Umbilical cord (tissue), 1 donor: ENCODE measurements at regions not wholly inside any gene's neighbourhood (a gene's known extent, or its start where the extent isn't known, plus 50 kb on each side); places are given as distances from the start of the nearest gene placed in this dataset.
"Not testable (repeated sequence)": the region's sequence is repeated elsewhere in the genome, so short reads cannot be mapped to it uniquely, and the experiment has no call there.

Source experiments
- DNase-seq: peaks from one replicate; pipeline ENCODE4 v3.0.0-alpha.2; 2015; ENCODE audit warnings: low spot score

- DNase-seq: not testable (repeated sequence)
These were observed 112.2 kb upstream of the CCZ1B start for GRCh38 chr7:6938284-6938683.

DNA sequence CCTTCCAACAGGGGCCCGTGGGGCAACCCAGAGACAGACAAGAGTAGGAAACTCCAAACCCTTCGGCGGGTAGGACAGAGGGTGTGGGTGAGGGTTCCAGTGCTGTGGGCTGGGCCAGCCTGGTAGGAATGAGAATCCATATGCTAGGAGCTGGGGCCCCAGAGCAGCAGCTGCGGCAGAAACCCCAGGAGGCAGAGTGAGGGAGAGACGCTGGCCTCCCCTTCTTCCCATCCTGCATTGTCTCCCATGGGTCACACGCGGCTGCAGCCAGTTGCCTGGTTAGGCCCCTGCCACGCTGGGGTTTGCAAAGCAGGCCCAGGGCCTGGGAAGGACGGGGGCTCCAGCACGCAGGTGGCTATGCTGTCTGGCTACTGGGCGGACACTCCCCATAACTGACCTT is 113.1 kb upstream of the CCZ1B start:
- DNase-seq: not testable (repeated sequence)

DNA sequence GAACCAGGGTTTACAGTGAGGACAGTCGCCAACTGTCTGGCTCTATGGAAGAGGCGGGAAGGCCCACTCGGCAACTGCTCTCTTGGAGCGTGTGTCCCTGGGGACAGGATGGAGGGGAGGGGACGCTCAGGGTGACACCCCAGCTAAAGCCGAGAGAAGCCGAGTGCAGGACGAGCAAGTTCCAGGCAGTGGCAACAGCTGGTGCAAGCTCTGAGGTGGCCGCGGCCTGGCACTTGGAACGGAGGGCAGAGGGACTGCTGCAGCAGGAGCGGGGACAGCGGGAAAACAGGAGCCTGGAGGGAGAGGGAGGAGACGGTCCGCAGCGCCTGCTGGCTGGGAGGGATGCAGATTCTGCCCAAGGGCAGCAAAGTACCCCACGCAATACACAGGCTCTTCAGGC is 113.8 kb upstream of the CCZ1B start:
- DNase-seq: not testable (repeated sequence)

DNA sequence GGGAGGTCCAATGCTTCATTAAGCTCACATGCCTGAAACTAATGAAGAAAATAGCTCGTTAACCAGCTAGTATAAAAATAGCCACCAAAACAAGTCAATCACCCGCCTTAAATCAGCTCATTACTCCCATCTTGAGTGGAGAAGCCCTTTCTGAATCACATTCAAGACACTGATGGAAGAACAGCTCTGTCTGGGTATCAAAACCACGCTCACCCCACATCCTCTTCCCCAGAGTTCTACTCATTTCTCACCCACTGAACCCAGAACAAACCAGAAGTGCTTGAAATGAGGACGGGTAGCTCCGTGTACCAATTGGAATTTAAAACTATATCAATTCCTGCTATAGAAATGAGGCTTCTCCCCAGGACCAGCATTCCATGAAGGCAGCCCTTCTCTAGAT is 120.8 kb upstream of the CCZ1B start:
- DNase-seq: not testable (repeated sequence)

DNA sequence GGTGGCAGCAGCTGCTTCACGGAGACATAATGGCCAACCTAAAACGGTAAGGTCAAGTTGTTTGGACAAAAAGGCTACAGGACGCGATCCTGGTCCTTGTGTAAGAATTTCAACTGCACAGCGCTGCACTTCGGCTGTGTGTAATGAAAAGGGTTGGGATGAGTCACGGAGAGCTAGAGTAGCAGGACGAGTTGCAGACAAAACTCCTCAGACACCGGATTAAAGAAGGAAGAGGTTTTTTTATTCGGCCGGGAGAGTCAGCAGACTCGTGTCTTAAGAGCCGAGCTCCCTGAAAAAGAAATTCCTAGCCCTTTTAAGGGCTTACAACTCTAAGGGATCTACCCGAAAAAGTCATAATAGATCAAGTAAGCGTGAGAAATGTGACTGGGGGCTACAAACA is 124.2 kb upstream of the CCZ1B start:
- DNase-seq: peak; percentile 59

DNA sequence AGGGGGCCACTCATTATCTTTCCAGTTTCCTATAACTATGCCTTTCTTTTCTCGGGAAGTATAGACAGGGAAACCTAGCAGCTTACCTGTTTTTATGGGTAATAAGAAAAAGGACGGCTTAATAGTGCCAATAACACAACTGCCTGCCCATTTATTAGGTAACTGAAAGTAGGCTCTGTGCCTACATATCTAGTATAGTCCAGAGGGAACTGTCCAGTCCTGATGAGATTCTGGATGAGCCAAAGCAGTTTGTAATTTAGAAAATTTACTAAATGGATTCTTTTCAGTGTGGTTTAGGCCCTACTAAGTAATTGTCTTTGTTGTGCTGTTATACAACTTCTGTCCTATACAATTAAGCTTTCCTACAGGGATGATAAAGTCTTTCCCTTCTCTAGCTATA is 125.5 kb upstream of the CCZ1B start:
- DNase-seq: not testable (repeated sequence)

DNA sequence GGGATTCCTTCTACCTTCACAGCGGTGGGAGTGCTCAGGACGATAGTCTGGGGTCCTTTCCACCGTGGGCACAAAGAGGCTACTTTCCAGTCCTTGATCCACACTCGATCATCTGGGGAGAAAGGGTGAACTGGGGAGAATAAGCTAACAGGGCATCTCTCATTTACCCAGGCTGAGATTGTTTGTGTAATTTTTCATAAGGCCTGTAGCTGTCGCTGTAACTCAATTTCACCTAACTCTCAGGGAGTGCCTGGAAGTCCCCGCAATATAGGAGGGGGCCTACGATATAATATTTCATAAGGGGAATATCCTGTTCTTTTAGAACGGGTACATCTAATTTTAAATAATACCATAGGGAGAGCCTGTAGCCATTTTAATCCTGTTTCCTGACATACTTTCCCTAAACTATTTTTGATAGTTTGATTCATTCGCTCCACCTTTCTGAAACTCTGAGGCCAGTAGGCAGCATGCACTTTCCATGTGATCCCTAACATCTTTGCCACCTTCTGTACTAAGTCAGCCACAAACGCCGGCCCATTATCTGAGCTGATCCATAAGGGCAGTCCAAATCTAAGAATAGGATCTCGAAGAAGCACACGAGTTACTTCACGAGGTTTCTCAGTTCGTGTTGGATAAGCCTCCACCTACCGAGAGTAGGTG is 127.2 kb upstream of the CCZ1B start:
- not testable (repeated sequence) for DNase-seq

GRCh38 chr7:6953798-6954181 is 127.7 kb upstream of the CCZ1B start:
- not testable (repeated sequence) for DNase-seq

DNA sequence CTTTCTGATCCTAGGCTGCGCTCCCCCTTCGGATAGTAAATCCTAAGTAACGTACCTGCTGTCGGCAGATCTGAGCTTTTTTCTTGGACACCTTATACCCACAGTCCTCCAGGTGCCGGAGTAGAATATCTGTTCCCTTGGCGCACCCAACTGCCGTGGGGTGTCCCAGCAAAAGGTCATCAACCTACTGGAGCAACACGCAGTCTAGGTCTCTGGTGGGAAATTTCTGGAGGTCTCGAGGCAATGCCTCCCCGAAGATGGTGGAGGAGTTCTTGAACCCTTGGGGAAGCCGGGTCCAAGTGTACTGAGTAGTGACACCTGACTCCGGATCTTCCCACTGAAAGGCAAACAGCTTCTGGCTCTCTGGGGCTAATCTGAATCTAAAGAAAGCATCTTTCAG is 129.3 kb upstream of the CCZ1B start:
- not testable (repeated sequence) for DNase-seq

DNA sequence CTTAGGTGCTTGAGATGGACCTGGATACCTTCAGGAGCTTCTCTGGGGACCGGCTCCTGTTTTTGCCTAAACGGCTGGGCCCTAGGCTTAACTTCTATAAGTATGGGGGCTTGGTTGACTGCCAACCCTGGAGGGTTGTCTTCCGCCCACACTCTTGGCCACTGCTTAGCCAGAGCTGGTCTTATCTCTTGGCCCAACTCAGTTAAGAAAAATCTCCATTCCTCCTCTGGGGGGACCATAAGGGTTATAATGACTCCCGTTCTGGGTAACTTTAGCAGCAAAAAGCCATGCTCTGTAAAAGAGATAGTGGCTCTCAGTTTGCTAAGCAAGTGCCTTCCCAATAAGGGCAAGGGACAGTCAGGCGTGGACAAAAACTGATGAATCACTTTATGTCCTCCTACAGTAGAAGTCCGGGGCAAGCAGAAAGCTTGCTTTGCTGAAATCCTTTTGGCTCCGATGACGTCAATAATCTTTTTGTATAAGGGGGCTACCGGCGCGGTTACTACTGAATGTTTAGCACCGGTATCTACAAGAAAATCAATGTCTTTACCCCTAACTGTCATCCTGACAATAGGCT is 130.0 kb upstream of the CCZ1B start:
- DNase-seq: peak; percentile 37

DNA sequence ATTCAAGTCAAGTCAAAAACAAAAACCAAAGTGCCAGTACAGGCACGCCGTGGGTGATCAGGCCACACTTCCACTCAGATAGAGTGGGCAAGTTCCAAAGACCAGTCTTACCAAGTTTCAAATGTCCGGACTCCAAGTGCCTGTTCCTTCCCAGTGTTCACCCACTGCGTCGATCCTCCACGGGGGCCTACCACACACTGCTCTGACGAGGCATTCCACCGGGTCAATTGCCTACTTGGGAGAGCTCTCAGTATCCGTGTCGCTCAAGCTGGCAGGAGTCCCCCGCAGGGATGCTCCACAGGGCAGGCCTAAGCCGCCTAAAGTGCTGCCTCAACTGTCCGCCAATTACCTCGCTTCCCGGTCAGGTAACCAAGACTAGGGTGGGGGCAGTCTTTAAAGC is 132.3 kb upstream of the CCZ1B start:
- not testable (repeated sequence) for DNase-seq

DNA sequence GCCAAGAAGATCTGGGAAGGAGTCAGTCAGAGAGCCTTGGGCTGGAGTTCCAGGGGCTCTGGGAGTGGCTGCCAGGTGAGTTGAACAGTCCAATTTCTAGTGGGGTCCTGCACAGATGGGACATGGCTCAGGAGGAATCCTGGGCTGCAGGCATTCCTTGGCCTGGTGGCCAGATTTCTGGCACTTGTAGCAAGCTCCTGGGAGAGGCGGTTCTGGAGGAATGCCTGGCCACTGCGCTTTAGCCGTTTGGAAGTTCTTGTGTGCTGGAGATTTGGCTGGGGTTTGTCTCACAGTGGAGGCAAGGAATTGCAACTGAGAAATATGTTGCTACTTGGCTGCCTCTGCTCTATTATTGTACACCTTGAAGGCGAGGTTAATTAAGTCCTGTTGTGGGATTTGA is 133.9 kb upstream of the CCZ1B start:
- not testable (repeated sequence) for DNase-seq

GRCh38 chr7:6962871-6963270 is 136.8 kb upstream of the CCZ1B start:
- DNase-seq: not testable (repeated sequence)

GRCh38 chr7:6965051-6965450 is 139.0 kb upstream of the CCZ1B start:
- DNase-seq: not testable (repeated sequence)

GRCh38 chr7:6970180-6970579 is 144.1 kb upstream of the CCZ1B start:
- DNase-seq: not testable (repeated sequence)

DNA sequence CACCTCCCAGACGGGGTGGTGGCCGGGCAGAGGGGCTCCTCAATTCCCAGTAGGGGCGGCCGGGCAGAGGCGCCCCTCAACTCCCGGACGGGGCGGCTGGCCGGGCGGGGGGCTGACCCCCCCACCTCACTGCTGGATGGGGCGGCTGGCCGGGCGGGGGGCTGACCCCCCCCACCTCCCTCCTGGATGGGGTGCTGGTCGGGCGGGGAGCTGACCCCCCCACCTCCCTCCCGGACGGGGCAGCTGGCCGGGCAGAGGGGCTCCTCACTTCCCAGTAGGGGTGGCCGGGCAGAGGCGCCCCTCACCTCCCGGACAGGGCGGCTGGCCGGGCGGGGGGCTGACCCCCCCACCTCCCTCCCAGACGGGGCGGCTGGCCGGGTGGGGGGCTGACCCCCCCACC is 148.8 kb upstream of the CCZ1B start:
- DNase-seq: not testable (repeated sequence)

- not testable (repeated sequence) for DNase-seq
These were observed 149.3 kb upstream of the CCZ1B start for GRCh38 chr7:6975346-6975745.

DNA sequence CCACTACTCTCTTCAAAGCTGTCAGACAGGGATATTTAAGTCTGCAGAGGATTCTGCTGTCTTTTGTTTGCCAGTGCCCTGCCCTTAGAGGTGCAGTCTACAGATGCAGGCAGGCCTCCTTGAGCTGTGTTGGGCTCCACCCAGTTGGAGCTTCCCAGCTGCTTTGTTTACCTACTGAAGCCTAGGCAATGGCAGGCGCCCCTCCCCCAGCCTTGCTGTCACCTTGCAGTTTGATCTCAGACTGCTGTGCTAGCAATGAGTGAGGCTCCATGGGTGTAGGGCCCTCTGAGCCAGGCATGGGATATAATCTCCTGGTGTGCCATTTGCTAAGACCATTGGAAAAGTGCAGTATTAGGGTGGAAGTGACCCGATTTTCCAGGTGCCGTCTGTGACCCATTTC is 151.3 kb upstream of the CCZ1B start:
- DNase-seq: not testable (repeated sequence)

GRCh38 chr7:6978326-6978725 is 152.3 kb upstream of the CCZ1B start:
- not testable (repeated sequence) for DNase-seq

DNA sequence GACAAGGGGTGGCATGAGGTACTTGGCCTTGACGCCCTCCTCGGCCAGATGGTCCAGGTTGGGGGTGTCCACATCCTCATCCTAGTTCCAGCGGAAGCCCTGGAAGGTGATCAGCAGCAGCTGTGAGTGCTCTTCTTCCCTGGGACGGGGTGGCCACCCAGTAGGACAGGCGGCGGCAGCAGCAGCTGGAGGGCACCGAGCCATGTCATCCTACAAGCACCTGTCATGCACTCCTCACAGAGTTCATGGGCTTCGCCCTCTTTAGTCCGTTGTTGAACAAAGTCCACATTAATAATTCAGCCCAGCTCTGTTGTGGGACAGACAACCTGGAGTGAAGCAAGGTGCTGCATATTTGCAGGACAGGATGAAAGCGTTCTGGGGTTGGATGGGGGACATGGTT is 153.4 kb upstream of the CCZ1B start:
- DNase-seq: not testable (repeated sequence)

- not testable (repeated sequence) for DNase-seq
These were observed 156.3 kb upstream of the CCZ1B start for GRCh38 chr7:6982375-6982774.

DNA sequence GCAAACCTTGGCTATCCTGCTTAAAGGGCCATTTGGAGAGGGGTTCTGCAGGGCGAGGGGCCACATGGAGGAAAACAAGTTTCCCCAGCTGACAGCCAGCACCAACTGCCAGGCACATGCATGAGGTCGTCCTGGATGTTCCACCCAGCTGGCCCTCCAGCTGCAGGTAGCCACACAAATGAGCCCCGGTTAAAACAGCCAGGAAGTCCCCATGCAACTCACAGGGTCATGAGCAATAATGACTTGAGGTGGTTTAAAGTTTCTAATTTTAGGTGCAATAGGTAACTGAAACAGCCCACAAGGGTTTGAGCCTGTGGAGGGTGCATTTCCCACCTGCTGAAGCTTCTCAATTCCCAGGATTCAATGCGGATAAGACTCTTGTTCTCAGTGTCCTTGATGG is 160.8 kb upstream of the CCZ1B start:
- DNase-seq: not testable (repeated sequence)

GRCh38 chr7:6988608-6989007 is 162.5 kb upstream of the CCZ1B start:
- not testable (repeated sequence) for DNase-seq

DNA sequence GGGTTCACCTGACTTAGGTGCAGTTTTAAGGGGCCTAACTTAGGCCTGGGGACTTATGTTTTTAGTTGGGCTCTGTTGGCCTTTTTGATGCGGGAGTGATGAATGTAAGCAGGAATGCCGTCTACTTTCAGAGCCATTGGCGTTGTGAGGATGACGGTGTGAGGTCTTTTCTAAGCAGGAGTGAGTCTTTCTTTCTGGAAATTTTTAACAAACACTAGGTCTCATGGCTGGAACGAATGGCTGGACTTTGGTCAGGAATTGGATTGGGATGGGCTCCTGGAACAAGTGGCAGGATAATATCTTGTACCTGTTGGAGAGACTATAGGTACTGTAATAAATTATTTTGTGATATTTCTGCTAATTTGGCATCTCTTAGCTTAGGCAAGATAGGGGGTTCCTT is 163.9 kb upstream of the CCZ1B start:
- not testable (repeated sequence) for DNase-seq
